HG03378 (cell line): ENCODE measurements at regions not wholly inside any gene's neighbourhood (a gene's known extent, or its start where the extent isn't known, plus 50 kb on each side); places are given as distances from the start of the nearest gene placed in this dataset.

Source experiments
- ATAC-seq: cut with Tn5 transposase; IDR thresholded peaks from one replicate; pipeline ENCODE4 v1.9.1; 2021; ENCODE audit warnings: mild to moderate bottlenecking, moderate library complexity; ENCODE audit not compliant: unreplicated experiment

DNA sequence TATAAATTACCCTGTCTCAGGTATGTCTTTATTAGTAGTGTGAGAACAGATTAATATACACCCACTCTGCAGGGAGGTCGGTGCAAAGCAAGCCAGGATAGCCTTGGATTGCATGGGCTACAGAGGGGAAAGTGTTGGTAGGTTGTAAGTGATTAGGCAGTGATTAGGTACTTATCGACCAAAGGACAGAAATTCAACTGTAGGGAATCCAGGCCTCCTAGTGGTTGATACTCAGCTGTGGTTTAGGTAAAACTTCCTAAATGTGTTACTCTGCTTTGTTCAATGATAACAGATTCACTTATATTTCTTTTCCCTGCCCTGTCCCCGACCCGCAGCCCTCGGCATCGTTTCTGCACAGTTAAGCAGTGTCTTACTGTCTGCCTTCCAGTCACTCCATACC lies 444.0 kb downstream of the FIGN start:
- no peak for ATAC-seq

DNA sequence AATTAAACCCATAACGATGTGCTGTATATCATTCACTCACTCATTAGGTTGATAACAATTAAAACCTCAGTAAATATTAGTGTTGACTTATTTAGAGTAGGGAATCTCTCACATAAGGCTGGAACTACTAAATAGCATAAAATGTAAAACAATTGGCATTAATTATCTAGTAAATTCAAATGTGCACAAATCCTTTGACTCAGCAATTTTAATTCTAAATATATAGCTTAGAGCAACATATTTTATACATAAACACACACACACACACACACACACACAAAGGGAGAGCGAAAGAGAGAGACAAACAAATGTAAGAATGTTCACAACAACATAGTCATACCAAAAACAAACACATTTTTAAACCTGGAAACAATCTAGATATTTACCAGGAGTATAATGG lies 443.1 kb upstream of the KCNH7 start:
- ATAC-seq = no peak

DNA sequence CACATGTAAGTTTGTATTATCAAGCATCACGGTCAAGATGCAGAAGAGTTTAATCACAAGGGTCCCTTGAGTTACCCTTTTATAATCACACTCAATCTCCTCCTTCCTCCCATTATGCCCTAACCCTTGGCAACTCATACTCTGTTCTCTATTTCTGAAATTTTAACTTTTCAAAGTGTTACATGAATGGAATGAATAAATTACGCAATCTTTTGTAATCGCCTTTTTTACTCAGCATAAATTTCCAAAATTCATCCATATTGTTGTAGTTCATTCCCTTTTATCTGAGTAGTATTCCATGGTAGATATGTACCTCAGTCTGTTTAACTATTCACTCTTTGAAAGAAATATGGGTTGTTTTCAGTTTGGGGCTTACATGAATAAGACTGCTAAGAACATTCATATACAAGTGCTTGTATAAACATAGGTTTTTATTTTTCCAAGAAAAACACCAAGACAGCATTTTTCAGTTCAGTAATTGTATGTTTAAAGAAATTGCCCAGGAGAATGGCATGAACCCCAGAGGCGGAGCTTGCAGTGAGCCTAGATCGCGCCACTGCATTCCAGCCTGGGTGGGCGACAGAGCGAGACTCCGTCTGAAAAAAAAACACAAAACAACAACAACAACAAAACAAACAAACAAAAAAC lies 430.9 kb upstream of the KCNH7 start:
- no peak for ATAC-seq

DNA sequence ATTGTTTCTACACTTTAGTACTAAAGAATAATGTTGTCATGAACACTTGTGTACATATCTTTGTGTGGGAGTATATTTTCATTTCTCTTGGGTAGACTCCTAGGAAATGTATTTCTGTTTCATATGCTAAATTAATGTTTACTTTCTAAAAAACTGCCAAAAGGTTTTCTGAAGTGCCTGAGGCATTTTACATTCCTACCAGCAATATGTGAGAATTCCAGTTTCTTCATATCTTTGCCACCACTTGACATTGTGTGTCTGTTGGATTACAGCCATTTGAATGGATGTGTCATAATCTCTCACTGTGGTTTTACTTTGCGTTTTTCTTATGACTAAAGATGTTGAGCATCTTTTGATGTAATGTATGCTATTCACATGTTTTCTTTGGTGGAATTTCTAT lies 428.2 kb upstream of the KCNH7 start:
- ATAC-seq = no peak

DNA sequence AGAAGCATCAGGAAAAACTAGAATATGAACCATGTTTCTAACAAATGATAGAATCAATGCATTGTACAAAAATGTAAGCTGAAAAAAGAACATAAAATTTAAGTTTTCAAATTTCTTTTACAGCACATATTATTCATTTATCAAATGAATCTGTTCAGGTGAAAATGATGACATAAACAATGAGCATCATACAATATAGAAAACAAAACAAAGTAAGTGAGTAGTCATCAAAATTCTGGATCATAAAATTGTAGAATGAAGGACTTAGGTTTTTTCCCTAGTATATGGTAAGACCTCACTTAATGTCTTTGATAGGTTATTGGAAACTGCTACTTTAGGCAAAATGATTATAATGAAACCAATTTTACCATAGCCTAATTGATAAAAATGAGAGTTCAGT lies 427.0 kb upstream of the KCNH7 start:
- ATAC-seq = no peak

DNA sequence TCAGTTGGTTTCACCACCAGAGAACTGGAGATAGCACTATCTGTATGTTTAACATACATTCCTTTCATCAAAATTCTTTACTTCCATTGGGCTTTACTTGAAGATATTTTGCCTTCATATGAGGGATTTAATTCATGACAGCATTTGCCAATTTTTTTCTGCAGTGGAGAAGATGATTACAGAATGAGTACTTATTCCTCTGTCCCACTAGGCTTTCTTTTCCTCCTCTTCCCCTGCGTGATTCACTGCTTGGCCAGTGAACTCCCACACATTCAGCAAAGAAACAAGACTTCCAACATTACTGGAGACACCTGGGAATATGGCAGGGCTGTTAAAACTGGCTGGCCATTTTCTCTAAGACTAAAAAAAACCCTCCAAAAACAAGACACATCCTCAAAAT lies 425.8 kb upstream of the KCNH7 start:
- no peak for ATAC-seq

DNA sequence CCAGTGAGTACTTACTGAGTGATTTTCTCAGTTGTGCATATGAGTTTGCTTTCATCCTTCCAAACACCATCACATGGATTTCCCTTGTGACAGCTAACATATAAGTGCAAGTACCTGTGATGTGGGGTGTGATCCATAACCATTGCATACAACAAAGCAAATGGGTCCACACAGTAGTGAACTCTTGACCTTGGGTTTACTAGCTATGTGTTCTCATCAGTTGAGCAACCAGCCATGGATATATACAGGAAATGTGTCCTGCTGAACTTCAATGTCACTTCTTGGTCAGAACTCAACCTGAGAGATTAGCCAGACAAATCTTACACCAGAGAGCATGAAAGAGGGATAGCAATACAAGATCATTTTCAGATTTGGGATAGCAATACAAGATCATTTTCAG lies 420.9 kb upstream of the KCNH7 start:
- ATAC-seq = no peak

DNA sequence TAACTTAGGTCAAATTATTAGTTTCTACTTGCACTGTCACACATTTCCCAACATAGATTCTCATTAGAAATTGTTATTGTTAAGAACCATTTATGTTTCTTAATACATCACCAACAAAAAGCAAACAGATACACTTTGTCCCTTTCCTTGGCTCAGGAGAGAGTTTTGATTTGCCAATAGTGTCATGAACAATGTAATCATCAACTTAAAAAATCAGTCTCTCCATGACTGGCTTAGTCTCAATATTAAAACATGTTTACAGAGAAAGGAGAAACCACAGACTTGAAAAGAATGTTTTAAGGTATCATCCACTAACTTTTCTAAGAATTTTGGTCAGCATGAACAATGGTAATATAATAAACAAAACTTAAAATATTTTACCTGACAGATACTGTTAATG lies 416.5 kb upstream of the KCNH7 start:
- no peak for ATAC-seq

DNA sequence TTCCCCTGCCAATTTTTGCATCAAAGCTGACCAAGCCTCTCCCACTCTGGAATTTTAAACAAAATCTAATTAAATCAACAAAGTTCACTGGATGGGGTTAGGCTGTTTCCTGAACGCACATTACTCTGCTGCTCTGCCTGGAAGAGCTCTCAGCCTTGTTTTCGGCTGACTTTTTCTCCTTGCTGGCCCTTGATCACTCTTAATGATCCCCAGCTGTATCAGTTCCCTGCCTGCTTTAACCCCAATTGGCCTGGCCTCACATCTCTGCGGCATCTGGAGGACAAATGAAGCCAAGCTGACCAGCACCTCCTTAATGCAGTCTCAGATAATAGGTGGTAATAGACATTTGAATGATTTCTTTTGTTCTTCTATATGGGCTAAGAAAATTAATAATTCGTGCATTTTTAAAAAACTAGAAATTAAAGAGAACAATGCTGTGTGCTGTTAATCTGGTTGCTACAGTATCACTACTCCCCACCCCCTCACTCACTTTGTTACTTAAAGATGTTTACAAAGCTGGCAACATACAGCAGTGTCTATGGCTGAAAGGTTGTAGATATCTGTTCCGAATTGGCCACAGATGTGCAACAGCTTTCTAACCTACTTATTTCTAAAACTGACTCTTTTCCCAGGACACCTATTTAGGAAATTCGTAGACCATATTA lies 415.2 kb upstream of the KCNH7 start:
- ATAC-seq = no peak

DNA sequence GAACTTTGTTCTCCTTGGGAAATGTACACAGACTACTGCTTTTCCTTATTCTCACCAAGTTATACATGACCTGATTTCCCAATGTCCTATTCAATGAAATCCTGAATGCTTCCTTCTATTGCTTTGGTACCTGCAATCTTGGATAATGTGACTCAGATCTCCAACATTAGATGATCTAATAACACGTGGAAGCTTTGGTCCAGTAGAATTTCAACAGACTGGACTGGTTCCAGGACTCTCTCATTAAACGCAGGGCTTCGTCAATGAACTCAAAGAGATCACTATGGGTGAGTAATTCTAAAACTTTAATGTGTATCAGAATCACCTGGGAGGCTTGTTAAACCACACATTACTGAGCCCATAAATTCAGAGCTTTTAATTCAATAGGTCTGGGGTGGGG lies 413.6 kb upstream of the KCNH7 start:
- no peak for ATAC-seq

DNA sequence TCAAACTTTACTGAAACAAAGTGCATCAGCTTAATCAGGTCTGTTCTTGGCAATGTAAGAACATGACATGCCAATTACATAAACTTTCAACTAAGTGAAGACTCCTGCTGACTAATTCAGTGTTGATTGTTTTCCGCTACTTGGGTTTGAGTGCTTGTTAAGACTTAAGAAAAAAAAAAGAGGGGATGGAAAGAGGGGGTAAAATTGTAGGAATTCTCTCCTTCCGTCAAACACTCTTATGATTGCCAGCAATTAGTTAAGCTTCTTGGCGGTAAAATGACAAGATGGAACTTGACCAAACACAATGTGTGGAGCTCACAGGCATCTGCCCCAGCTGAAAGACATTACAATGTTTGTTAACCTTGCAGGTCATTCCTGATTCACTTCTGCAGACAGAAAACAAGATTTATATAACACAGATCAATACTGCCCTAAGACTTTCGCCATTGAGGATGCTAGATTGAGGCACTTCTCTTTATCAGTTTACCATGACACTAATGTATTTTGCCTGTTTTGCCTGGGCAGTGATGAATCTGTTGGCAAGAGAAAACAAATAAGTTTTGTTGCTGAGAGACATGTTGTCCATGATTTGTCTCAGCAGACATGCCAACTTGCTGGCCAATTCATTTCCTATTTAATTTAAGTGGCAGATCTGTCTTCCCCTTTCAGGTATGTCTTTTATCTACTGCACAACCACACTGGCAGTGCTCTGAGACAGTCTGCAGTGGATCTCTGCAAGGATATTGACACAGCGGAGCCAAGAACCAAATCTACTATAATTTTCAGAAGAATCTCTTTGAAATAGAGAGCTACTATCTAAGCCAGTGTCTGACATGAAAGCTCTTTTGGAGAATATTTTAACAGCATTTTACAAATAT lies 410.0 kb upstream of the KCNH7 start:
- no peak for ATAC-seq

DNA sequence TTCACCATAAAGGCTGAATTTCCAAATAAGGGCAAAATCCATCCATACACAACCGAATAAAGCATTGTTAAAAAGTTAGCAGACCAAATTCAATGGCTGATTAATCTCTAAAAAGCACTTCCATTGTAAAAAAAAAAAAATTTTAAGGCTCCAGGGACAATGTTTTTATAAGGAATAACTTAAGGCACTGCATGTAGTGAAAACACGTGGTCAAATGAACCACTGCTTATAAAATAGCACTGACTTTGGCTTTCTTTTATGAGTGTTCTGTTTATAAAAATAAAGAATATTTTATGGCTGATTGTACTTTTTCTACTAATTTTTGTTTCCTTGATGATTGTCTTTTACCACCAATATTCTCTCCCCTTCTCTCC lies 409.3 kb upstream of the KCNH7 start:
- ATAC-seq = no peak

DNA sequence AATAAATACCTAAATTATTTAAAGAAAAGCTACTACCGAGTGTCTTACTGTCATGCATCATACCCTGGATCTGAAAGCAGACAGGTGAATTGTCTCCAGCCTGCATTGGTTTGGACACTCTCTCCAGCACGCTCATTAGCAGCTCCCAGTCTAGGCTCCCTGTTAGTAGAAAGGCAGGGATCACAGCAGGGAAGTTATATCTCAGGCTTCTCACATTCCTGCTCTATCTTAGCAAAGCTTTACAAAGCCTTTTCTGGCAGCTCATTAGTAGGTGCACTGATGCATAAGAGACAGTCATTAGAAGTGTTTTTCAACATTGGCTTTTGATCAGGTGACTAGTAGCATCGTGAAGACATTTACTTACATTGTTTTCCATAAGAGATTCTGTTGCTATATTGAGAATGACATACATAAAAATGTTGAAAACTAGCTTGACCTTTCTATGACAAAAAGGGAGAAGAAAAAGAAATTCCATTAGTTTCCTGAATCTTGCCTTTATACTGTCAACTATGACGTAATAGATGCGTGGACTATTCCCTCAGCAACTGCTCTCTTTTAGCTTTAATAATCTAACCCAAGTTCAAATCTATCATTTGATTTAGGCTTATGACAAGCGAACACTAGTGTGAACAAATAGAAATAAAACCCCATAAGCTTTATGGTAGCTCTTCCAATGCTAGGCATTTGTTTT lies 408.7 kb upstream of the KCNH7 start:
- no peak for ATAC-seq

DNA sequence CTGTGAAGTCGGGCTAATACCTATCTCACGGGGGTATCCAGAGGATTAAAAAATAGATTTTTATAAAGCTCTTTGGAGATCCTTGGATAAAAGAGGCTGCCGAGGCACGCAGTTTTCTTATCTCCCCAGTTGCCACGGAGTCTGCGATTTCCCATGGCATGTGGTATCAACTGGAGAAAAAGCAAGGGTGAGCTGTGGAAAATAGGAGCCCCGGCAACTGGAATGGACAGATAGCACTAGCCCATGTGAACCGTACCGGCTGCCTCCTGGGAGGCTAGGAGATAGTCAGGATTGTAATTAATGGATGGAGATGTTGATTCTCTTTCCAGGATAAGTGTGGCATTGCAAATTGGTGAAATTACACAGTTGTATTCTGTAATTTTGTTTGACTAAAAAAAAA lies 407.6 kb upstream of the KCNH7 start:
- no peak for ATAC-seq

DNA sequence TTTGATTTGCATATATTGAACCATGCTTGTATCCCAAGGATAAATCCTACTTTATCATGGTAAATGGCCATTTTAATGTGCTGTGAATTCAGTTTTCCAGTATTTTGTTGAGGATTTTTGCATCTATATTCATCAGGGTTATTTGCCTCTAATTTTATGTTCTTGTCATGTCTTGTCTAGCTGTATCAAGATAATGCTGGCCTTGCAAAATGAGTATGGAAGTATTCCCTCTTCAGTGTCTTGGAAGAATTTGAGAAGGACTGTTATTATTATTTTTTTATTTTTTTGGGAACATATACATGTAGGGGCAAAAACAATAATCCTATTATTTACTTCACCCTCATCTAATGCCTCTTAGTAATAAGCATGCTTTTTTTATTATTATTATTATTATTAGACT lies 398.0 kb upstream of the KCNH7 start:
- no peak for ATAC-seq

DNA sequence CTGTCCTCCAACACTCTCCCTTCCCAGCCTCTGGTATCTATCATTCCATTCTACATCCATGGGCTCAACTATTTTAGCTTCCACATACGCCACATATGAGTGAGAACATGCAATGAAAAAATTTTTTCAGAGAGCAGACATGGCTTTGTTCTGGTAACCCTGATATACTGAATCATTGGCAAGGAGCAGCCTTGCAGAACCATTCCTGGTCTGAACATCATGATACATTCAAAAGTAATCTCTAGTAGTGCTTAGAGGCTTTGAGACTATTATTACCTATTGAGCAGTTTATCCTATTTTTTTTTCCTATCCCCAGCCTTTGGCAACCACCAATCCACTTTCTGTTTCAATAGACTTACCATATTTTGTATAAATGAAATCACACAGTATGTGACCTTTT lies 393.1 kb upstream of the KCNH7 start:
- no peak for ATAC-seq

DNA sequence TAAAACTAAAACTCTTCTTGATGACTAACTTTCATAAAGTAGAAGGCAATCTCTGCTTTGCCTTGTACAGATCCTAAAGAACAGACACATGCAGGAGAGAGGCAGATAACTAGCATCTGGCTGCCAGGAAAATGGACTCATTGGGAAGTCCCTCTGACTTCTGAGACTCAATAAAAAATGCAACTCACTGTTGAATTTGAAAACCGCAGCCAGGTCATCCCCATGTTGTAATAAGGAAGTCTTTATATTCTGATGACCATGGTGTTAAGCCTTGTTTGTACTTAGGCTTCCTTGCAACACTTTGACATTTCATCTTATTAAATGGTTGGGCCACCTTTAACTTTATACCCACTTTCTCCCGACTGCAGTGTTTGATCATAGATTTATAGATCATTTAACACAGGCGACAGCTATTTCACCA lies 375.1 kb upstream of the KCNH7 start:
- no peak for ATAC-seq

DNA sequence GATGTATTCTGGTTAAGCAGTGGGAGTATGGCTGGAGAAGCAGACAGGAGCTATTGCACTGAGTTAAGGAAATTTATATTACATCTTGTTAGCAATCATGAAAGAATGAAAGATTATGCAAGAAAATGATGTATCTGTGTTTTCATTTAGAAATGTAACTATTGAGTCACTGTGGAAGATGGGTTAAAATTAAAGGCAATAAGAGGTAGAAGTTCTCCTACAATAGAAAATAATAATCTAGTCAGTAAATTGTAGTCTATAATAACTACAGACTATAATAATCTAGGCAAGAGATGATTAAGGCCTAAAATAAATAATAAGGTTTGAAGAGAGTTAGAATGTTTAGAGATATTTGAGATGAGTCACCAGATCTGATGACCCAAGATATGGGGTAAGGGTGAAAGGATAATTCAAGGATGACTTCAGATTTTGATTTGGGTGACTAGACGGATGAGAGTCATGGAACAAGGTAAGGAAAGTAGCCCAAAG lies 371.9 kb upstream of the KCNH7 start:
- no peak for ATAC-seq

DNA sequence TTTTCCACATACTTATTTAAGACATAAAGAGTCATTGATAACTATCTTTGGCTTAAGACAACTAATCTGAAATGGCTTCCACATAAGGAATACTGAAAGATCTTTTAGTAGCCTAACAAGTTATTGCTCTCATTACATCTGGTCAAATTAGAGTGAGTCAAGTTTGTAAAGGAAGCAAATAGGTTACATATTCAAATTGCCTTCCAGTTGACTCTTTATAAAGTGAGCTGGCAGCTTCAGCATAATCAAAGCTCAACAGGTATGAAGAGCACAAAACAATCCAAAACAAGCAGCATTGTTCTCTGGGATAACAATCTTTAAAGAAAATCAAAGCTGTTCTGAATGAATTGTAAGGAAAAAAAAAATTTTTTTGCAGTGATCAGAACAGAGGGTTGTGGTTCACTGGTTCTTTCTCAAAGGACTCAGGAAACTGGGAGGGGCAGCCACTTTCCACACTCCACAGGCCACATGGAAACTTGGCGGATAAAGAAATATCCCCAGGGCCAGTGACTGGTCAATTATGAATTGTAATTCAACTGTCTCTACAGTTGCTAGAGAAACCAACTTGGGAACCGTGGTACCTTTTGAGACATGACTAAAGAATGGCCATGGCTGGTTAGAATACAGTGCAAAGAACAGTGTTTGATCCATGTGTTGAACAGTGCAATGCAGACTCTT lies 369.3 kb upstream of the KCNH7 start:
- no peak for ATAC-seq

DNA sequence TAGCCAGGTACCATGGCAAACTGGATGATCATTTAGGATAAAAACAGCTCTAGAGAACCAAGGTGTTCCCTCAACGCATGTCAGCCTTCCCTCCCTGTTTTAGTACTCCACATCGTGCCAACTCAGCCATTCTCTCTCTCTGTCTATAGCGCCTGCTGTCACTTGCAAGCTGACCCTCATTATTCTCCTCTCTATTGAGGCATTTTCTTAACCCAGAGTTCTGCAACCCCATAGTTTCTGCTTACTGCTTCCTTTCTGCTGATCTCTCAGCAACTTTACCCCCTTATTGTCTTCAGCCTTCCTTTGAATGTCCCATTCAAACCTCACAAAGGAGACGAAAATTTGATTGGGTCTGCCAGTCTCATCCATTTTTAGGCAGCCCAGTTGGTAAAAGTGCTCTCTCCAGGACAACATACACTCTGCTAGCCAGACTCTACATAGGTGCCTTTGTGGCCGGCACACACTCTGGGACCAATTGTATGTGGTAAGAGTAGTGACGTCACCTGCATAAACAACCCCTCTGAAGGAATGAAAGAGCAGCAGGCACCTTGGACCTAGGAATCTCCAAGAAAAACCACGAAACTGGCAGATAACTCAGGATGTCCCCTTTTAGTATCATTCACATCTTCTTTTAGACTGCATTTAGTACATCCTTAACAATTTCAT lies 367.2 kb upstream of the KCNH7 start:
- ATAC-seq = no peak
